ENCODE measurements at regions not wholly inside any gene's neighbourhood (a gene's known extent, or its start where the extent isn't known, plus 50 kb on each side); places are given as distances from the start of the nearest gene placed in this dataset.

GRCh38 chr11:79661373-79661772 lies 220.5 kb upstream of the TENM4 start (continued):
- TF ChIP-seq CHD7 (IDR thresholded peaks at IDR 0.05; ENCODE audit: insufficient replicate concordance, low read length) (no peak), GABPA (IDR thresholded peaks at IDR 0.05; ENCODE audit: borderline replicate concordance, insufficient read depth, low read length) (no peak), MAX (IDR thresholded peaks at IDR 0.05) (no peak)
- TF ChIP-seq, protein P1, sequence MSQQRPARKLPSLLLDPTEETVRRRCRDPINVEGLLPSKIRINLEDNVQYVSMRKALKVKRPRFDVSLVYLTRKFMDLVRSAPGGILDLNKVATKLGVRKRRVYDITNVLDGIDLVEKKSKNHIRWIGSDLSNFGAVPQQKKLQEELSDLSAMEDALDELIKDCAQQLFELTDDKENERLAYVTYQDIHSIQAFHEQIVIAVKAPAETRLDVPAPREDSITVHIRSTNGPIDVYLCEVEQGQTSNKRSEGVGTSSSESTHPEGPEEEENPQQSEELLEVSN (IDR thresholded peaks at IDR 0.05), result no peak
- TF ChIP-seq, protein P2, sequence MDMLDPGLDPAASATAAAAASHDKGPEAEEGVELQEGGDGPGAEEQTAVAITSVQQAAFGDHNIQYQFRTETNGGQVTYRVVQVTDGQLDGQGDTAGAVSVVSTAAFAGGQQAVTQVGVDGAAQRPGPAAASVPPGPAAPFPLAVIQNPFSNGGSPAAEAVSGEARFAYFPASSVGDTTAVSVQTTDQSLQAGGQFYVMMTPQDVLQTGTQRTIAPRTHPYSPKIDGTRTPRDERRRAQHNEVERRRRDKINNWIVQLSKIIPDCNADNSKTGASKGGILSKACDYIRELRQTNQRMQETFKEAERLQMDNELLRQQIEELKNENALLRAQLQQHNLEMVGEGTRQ (IDR thresholded peaks at IDR 0.05; ENCODE audit: low read length), result no peak

All from H1 (cell line).